ENCODE measurements at regions not wholly inside any gene's neighbourhood (a gene's known extent, or its start where the extent isn't known, plus 50 kb on each side); places are given as distances from the start of the nearest gene placed in this dataset.

GRCh38 chr1:63710308-63710707, 63.5 kb upstream of the ROR1 start:
- no peak for TF ChIP-seq CTCF (IDR thresholded peaks at IDR 0.05; ENCODE audit: insufficient read depth, low read length, severe bottlenecking)
- Histone ChIP-seq H3K27me3 (ENCODE audit: control insufficient read depth, insufficient read depth, low read length) (no peaks in the 10 kb centered on the region), H3K36me3 (ENCODE audit: control insufficient read depth, insufficient read depth, low read length) (no peaks in the 10 kb centered on the region), H3K4me3 (ENCODE audit: low read depth, low read length) (no peak overlapping the region)
- DNase-seq (ENCODE audit: low read depth): no peak
- FAIRE-seq: no peak

- Histone ChIP-seq H3K27me3 (ENCODE audit: control insufficient read depth, insufficient read depth, low read length) (no peaks in the 10 kb centered on the region), H3K36me3 (ENCODE audit: control insufficient read depth, insufficient read depth, low read length) (no peaks in the 10 kb centered on the region), H3K4me3 (ENCODE audit: low read depth, low read length) (no peak overlapping the region)
- no peak for DNase-seq (ENCODE audit: low read depth)
- TF ChIP-seq CTCF (IDR thresholded peaks at IDR 0.05; ENCODE audit: insufficient read depth, low read length, severe bottlenecking): no peak
- FAIRE-seq: no peak
Measured at GRCh38 chr1:63710761-63711380, 62.9 kb upstream of the ROR1 start.

GRCh38 chr1:63713041-63713440, 60.8 kb upstream of the ROR1 start:
- FAIRE-seq (no peak), DNase-seq (ENCODE audit: low read depth) (no peak)
- Histone ChIP-seq H3K27me3 (ENCODE audit: control insufficient read depth, insufficient read depth, low read length) (no peaks in the 10 kb centered on the region), H3K36me3 (ENCODE audit: control insufficient read depth, insufficient read depth, low read length) (no peaks in the 10 kb centered on the region), H3K4me3 (ENCODE audit: low read depth, low read length) (no peak overlapping the region)
- no peak for TF ChIP-seq CTCF (IDR thresholded peaks at IDR 0.05; ENCODE audit: insufficient read depth, low read length, severe bottlenecking)

- no peak for TF ChIP-seq CTCF (IDR thresholded peaks at IDR 0.05; ENCODE audit: insufficient read depth, low read length, severe bottlenecking)
- FAIRE-seq (no peak), DNase-seq (ENCODE audit: low read depth) (peak; percentile 46)
- Histone ChIP-seq H3K27me3 (ENCODE audit: control insufficient read depth, insufficient read depth, low read length) (no peaks in the 10 kb centered on the region), H3K36me3 (ENCODE audit: control insufficient read depth, insufficient read depth, low read length) (no peaks in the 10 kb centered on the region), H3K4me3 (ENCODE audit: low read depth, low read length) (no peak overlapping the region)
Measured at GRCh38 chr1:63713627-63714481, 60.0 kb upstream of the ROR1 start.

DNA sequence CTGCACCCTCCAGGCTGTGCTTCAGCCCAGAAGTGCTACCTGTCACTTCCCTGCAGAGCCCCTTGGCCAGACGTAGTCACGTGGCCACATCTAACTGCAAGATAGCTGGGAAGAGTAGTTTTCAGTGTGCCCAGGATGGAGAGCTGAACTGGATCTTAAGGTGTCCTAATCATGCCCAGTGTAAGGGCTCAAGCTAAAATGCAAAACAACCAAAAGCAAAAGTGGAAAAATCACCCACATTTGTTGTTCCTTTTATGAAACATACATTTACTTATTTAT, 59.4 kb upstream of the ROR1 start:
- TF ChIP-seq CTCF (IDR thresholded peaks at IDR 0.05; ENCODE audit: insufficient read depth, low read length, severe bottlenecking): no peak
- DNase-seq (ENCODE audit: low read depth): no peak
- no peak for FAIRE-seq

More for the DNA sequence above, 59.4 kb upstream of the ROR1 start:
- Histone ChIP-seq H3K27me3 (ENCODE audit: control insufficient read depth, insufficient read depth, low read length) (no peaks in the 10 kb centered on the region), H3K36me3 (ENCODE audit: control insufficient read depth, insufficient read depth, low read length) (no peaks in the 10 kb centered on the region), H3K4me3 (ENCODE audit: low read depth, low read length) (no peak overlapping the region)

Measured in bronchial epithelial cell (primary cell).